HCT116 (cell line): ENCODE measurements at regions not wholly inside any gene's neighbourhood (a gene's known extent, or its start where the extent isn't known, plus 50 kb on each side); places are given as distances from the start of the nearest gene placed in this dataset.

Source experiments
- ATAC-seq: fragments of 200-7000 bp; cut with Tn5 transposase; 2 replicates; pipeline ENCODE4 v1.9.1; 2020; ENCODE audit warnings: mild to moderate bottlenecking, moderate library complexity
- BruUV-seq: library from RNA; stranded (reverse); fragments of 400-500 nt; replicated peaks from 2 replicates; lab custom pipeline; 2021; lab: Mats Ljungman, UMichigan
- CTCF ChIA-PET: fragments of 300-600 bp; sonication (Branson Sonifier 250); formaldehyde crosslinking; loops from one replicate; lab custom pipeline; 2021; ENCODE audit warnings: antibody characterized with exemption; lab: Charles Lee
- POLR2A ChIA-PET: fragments of 300-600, 350-600 bp; sonication (Branson Sonifier 250); formaldehyde crosslinking; loops from one replicate; lab custom pipeline; 2021; ENCODE audit warnings: antibody characterized with exemption; lab: Charles Lee
- RAD21 ChIA-PET, 2 experiments: fragments of 300-600 bp; sonication (Branson Sonifier 250); formaldehyde crosslinking; loops; one replicate each; lab custom pipeline; 2023; ENCODE audit warnings: low total read pairs in 2 of 2; ENCODE audit not compliant: uncharacterized antibody in 2 of 2, unreplicated experiment in 2 of 2, low non-redundant PET in 1 of 2; lab: Charles Lee
- DNase-seq: peaks from one replicate; pipeline ENCODE4 v3.0.0-alpha.2; 2010; ENCODE audit warnings: low read depth, low spot score
- H2AFZ ChIP-seq: fragments of 200-600 bp; shearing (Covaris generic), sonication (generic); 2 replicates; pipeline ENCODE4 v1.6.1; 2017; ENCODE audit warnings: low read depth, mixed run types, mixed read lengths, antibody characterized with exemption, low read length; ENCODE audit not compliant: poor library complexity, severe bottlenecking
- H3K27ac ChIP-seq: 2 replicates; pipeline ENCODE4 v1.5.1; 2012; ENCODE audit warnings: low read depth, low read length
- H3K27me3 ChIP-seq: fragments of 200-600 bp; sonication (generic); 2 replicates; pipeline ENCODE4 v1.6.1; 2016; ENCODE audit warnings: mixed run types, low read length, mixed read lengths; ENCODE audit not compliant: insufficient read depth
- H3K36me3 ChIP-seq, 2 experiments: fragments of 200-500 bp in 1 of 2; fragments of 200-600 bp in 1 of 2; sonication (Bioruptor generic) in 1 of 2; sonication (generic) in 1 of 2; 2 replicates each; pipeline versions ENCODE4 v1.5.1 to v1.6.1; 2014 to 2016; ENCODE audit warnings: low read length in 2 of 2, inconsistent platforms in 1 of 2, mixed read lengths in 1 of 2, mixed run types in 1 of 2; ENCODE audit not compliant: insufficient read depth in 2 of 2, control insufficient read depth in 1 of 2
- H3K4me1 ChIP-seq, 2 experiments: fragments of 200-600 bp in 1 of 2; sonication (generic) in 1 of 2; 2 replicates each; pipeline versions ENCODE4 v1.5.1 to v1.6.1; 2012 to 2017; ENCODE audit warnings: low read length in 2 of 2, inconsistent platforms in 1 of 2, mild to moderate bottlenecking in 1 of 2, mixed read lengths in 1 of 2, mixed run types in 1 of 2, moderate library complexity in 1 of 2; ENCODE audit not compliant: insufficient read depth in 2 of 2, control insufficient read depth in 1 of 2
- H3K4me2 ChIP-seq: fragments of 200-600 bp; sonication (generic); 2 replicates; pipeline ENCODE4 v1.6.1; 2017; ENCODE audit warnings: mixed run types, low read length, mixed read lengths
- H3K4me3 ChIP-seq, 2 experiments: fragments of 200-600 bp in 1 of 2; sonication (generic) in 1 of 2; replicated peaks in 1 of 2; 2 replicates each; pipeline ENCODE4 v1.5.1; 2011 to 2016; ENCODE audit warnings: low read length in 2 of 2, control low read depth in 1 of 2, low read depth in 1 of 2, mild to moderate bottlenecking in 1 of 2, mixed read lengths in 1 of 2, mixed run types in 1 of 2
- H3K79me2 ChIP-seq: fragments of 200-600 bp; sonication (generic); 2 replicates; pipeline ENCODE4 v1.6.1; 2017; ENCODE audit warnings: mild to moderate bottlenecking, mixed run types, low read length, moderate library complexity, mixed read lengths; ENCODE audit not compliant: insufficient read depth
- H3K9ac ChIP-seq: fragments of 200-600 bp; sonication (generic); 2 replicates; pipeline ENCODE4 v1.6.1; 2016; ENCODE audit warnings: low read length, mixed read lengths
- H3K9me2 ChIP-seq: fragments of 200-600 bp; sonication (generic), shearing (Covaris generic); 2 replicates; pipeline ENCODE4 v1.6.1; 2017; ENCODE audit warnings: mixed run types, mild to moderate bottlenecking, moderate library complexity; ENCODE audit not compliant: insufficient read depth
- H3K9me3 ChIP-seq, 2 experiments: fragments of 200-500 bp in 1 of 2; fragments of 200-600 bp in 1 of 2; sonication (Bioruptor generic) in 1 of 2; sonication (generic) in 1 of 2; 2 replicates each; pipeline ENCODE4 v1.6.1; 2014 to 2017; ENCODE audit warnings: low read length in 2 of 2, mixed read lengths in 2 of 2, inconsistent platforms in 1 of 2, low read depth in 1 of 2, mild to moderate bottlenecking in 1 of 2, mixed run types in 1 of 2, moderate library complexity in 1 of 2; ENCODE audit not compliant: control insufficient read depth in 1 of 2, insufficient read depth in 1 of 2
- H4K20me1 ChIP-seq: fragments of 200-600 bp; sonication (generic), shearing (Covaris generic); 2 replicates; pipeline ENCODE4 v1.6.1; 2017; ENCODE audit warnings: mixed run types, mild to moderate bottlenecking, moderate library complexity; ENCODE audit not compliant: insufficient read depth
- ATF3 ChIP-seq: IDR thresholded peaks from 2 replicates; pipeline ENCODE4 v1.6.1; 2012
- CEBPB ChIP-seq: IDR thresholded peaks from 2 replicates; pipeline ENCODE4 v1.6.1; 2012; ENCODE audit warnings: low read depth
- CTCF ChIP-seq, 3 experiments: fragments of 200-600 bp in 1 of 3; sonication (generic) in 1 of 3; IDR thresholded peaks in 2 of 3; conservative IDR thresholded peaks in 1 of 3; 2 replicates each; pipeline ENCODE4 v1.5.1; 2012 to 2017; ENCODE audit warnings: low read depth in 2 of 3, low read length in 2 of 3, antibody characterized with exemption in 1 of 3, borderline replicate concordance in 1 of 3, control low read depth in 1 of 3, mild to moderate bottlenecking in 1 of 3, mixed read lengths in 1 of 3, mixed run types in 1 of 3, moderate library complexity in 1 of 3; ENCODE audit not compliant: insufficient read depth in 1 of 3
- EGR1 ChIP-seq: IDR thresholded peaks from 2 replicates; pipeline ENCODE4 v1.6.1; 2012; ENCODE audit warnings: low read depth
- ELF1 ChIP-seq: IDR thresholded peaks from 2 replicates; pipeline ENCODE4 v1.6.1; 2012; ENCODE audit warnings: low read depth, borderline replicate concordance
- EZH2 ChIP-seq: fragments of 200-600 bp; sonication (generic); IDR thresholded peaks from 2 replicates; pipeline ENCODE4 v1.6.1; 2017; ENCODE audit warnings: antibody characterized with exemption, mixed run types
- EZH2phosphoT487 ChIP-seq: fragments of 200-600 bp; IDR thresholded peaks from 2 replicates; pipeline ENCODE4 v1.6.1; 2018; ENCODE audit warnings: antibody characterized with exemption, borderline replicate concordance
- JUND ChIP-seq: IDR thresholded peaks from 2 replicates; pipeline ENCODE4 v1.6.1; 2012
- MAX ChIP-seq: IDR thresholded peaks from 2 replicates; pipeline ENCODE4 v1.6.1; 2012
- POLR2A ChIP-seq: IDR thresholded peaks from 2 replicates; pipeline ENCODE4 v1.7.0; 2011; ENCODE audit warnings: borderline replicate concordance; ENCODE audit not compliant: insufficient read depth, insufficient read length; ENCODE audit errors: extremely low read depth
- POLR2AphosphoS5 ChIP-seq: IDR thresholded peaks from 2 replicates; pipeline ENCODE4 v1.6.1; 2011; ENCODE audit warnings: mild to moderate bottlenecking, low read depth, low read length, moderate library complexity
- RAD21 ChIP-seq: IDR thresholded peaks from 2 replicates; pipeline ENCODE4 v1.6.1; 2012; ENCODE audit warnings: low read depth, mild to moderate bottlenecking
- REST ChIP-seq: IDR thresholded peaks from 2 replicates; pipeline ENCODE4 v1.6.1; 2012; ENCODE audit warnings: low read depth
- SIN3A ChIP-seq: IDR thresholded peaks from 2 replicates; pipeline ENCODE4 v1.6.1; 2012; ENCODE audit warnings: low read depth
- SP1 ChIP-seq: IDR thresholded peaks from 2 replicates; pipeline ENCODE4 v1.6.1; 2012; ENCODE audit warnings: low read depth
- SRF ChIP-seq: IDR thresholded peaks from 2 replicates; pipeline ENCODE4 v1.6.1; 2012; ENCODE audit warnings: low read depth
- TCF7L2 ChIP-seq: IDR thresholded peaks from 2 replicates; pipeline ENCODE4 v1.7.0; 2011; ENCODE audit warnings: borderline replicate concordance, inconsistent platforms; ENCODE audit not compliant: insufficient read depth, insufficient read length; ENCODE audit errors: extremely low read depth
- YY1 ChIP-seq: IDR thresholded peaks from 2 replicates; pipeline ENCODE4 v1.6.1; 2011; ENCODE audit warnings: low read length, low read depth, moderate library complexity, mild to moderate bottlenecking; ENCODE audit not compliant: insufficient replicate concordance; ENCODE audit errors: extremely low read depth
- ZBTB33 ChIP-seq: IDR thresholded peaks from 2 replicates; pipeline ENCODE4 v1.6.1; 2011; ENCODE audit warnings: mild to moderate bottlenecking, low read length, moderate library complexity; ENCODE audit not compliant: insufficient replicate concordance; ENCODE audit errors: extremely low read depth
- ZFX ChIP-seq: fragments of 450-650 bp; IDR thresholded peaks from 2 replicates; pipeline ENCODE4 v1.6.1; 2017
- intact Hi-C: fragments of 100-400 bp; cut with micrococcal nuclease; formaldehyde crosslinking; loops from 2 replicates; pipeline ENCODE4 v1.10.0; 2022

- no peak overlapping the region for H3K4me2 ChIP-seq
- no peak for ATAC-seq
- no peaks in the 10 kb centered on the region for H3K4me1 ChIP-seq
- no peak overlapping the region for H2AFZ ChIP-seq
- ChIA-PET CTCF (no interaction called here), POLR2A (no interaction called here), RAD21 (no interaction called here)
- no peaks in the 10 kb centered on the region for H3K9me2 ChIP-seq
- no peak overlapping the region for H3K27ac ChIP-seq
- DNase-seq = no peak
- H4K20me1 ChIP-seq = no peaks in the 10 kb centered on the region
- H3K9ac ChIP-seq = no peak overlapping the region
- no TSS peak for BruUV-seq
- TF ChIP-seq ATF3 (no peak), SIN3A (no peak), POLR2AphosphoS5 (no peak), POLR2A (no peak), MAX (no peak), ELF1 (no peak), CEBPB (no peak), SP1 (no peak), ZFX (no peak), REST (no peak), EGR1 (no peak), JUND (no peak), ZBTB33 (no peak), SRF (no peak), TCF7L2 (no peak), EZH2 (no peak), RAD21 (no peak), CTCF (IDR thresholded peaks at IDR 0.05 in 2 of 3, conservative IDR thresholded peaks at IDR 0.05 in 1 of 3; ENCODE audit: borderline replicate concordance in 1 of 3, insufficient read depth in 1 of 3, low read depth in 2 of 3, low read length in 2 of 3) (no peak), EZH2phosphoT487 (no peak), YY1 (no peak)
- H3K9me3 ChIP-seq = no peaks in the 10 kb centered on the region
- H3K79me2 ChIP-seq = no peaks in the 10 kb centered on the region
- no peak overlapping the region for H3K4me3 ChIP-seq
- intact Hi-C loops = no loop called here
- H3K27me3 ChIP-seq = no peaks in the 10 kb centered on the region
- H3K36me3 ChIP-seq = no peaks in the 10 kb centered on the region
These were observed 249.1 kb upstream of the STS start for GRCh38 chrX:6898371-6898770.
